Motor neuron (in vitro differentiated cells): ENCODE measurements at regions not wholly inside any gene's neighbourhood (a gene's known extent, or its start where the extent isn't known, plus 50 kb on each side); places are given as distances from the start of the nearest gene placed in this dataset.
A peak's percentile ranks its signal among the peaks of the same experiment; 100 is the strongest.
"Not testable (repeated sequence)": the region's sequence is repeated elsewhere in the genome, so short reads cannot be mapped to it uniquely, and the experiment has no call there.

Source experiments
- ATAC-seq, 8 experiments: fragments of 200-7000 bp; cut with Tn5 transposase; replicated peaks in 6 of 8; 2 replicates each; pipeline ENCODE4 v1.8.0; 2021; ENCODE audit warnings: mild to moderate bottlenecking in 8 of 8, moderate library complexity in 8 of 8
- H3K27ac ChIP-seq, 2 donors: fragments of 250-450 bp; sonication (Bioruptor Pico); 2 replicates each; pipeline ENCODE4 v1.9.0; 2021; ENCODE audit warnings: antibody characterized with exemption in 2 of 2, mild to moderate bottlenecking in 2 of 2, moderate library complexity in 1 of 2
- H3K4me1 ChIP-seq, 2 donors: fragments of 250-450 bp; sonication (Bioruptor Pico); replicated peaks in 1 of 2; 2 replicates each; pipeline ENCODE4 v1.6.1; 2021; ENCODE audit warnings: antibody characterized with exemption in 2 of 2, mild to moderate bottlenecking in 2 of 2, moderate library complexity in 1 of 2
- H3K4me3 ChIP-seq, 5 donors: fragments of 250-450 bp; sonication (Bioruptor Pico); 2 replicates each; pipeline ENCODE4 v1.9.0; 2021; ENCODE audit warnings: antibody characterized with exemption in 5 of 5, mild to moderate bottlenecking in 5 of 5, moderate library complexity in 4 of 5
- WGBS, 10 experiments: fragments of 450-650 bp; shearing (Covaris generic); methylation state at CpG; one replicate each; pipeline ENCODE4 v1.0.0; 2022; 5-methylcytosine and 5-hydroxymethylcytosine counted together
- in situ Hi-C, 9 experiments: fragments of 400-800 bp; cut with MboI; loops; one replicate each; pipeline ENCODE4 v1.15.0; 2021; ENCODE audit warnings: low sequenced_read_pairs in 9 of 9, low pct_unique_long_range_greater_than_20kb in 2 of 9; ENCODE audit not compliant: unreplicated experiment in 9 of 9

GRCh38 chr6:15943423-15943822, 185.5 kb upstream of the MYLIP start:
- in situ Hi-C loops: no loop called here
- no peak for ATAC-seq
- WGBS, 10 experiments: 25 to 100% (median 57%) methylated on average over 2 to 3 of the region's 4 CpGs; no CpG with 5 or more reads in 6 of the 10 experiments
- H3K27ac ChIP-seq: no peak overlapping the region
- no peaks in the 10 kb centered on the region for H3K4me1 ChIP-seq
- no peak overlapping the region for H3K4me3 ChIP-seq

- Histone ChIP-seq H3K4me1 (no peaks in the 10 kb centered on the region), H3K4me3 (no peak overlapping the region), H3K27ac (no peak overlapping the region)
- no peak for ATAC-seq
- in situ Hi-C loops: no loop called here
- WGBS, 10 experiments: 39 to 71% (median 60%) methylated on average over 1 to 2 of the region's 2 CpGs; no CpG with 5 or more reads in 5 of the 10 experiments
These were observed 187.7 kb upstream of the MYLIP start for GRCh38 chr6:15941168-15941567.

GRCh38 chr6:15938107-15938506, 190.8 kb upstream of the MYLIP start:
- in situ Hi-C loops: no loop called here
- Histone ChIP-seq H3K4me1 (no peaks in the 10 kb centered on the region), H3K27ac (no peak overlapping the region), H3K4me3 (no peak overlapping the region)
- no peak for ATAC-seq
- WGBS, 10 experiments: 71 to 100% (median 100%) methylated on average over 1 to 2 of the region's 3 CpGs; no CpG with 5 or more reads in 4 of the 10 experiments

- ATAC-seq: no peak
- H3K4me1 ChIP-seq: no peaks in the 10 kb centered on the region
- in situ Hi-C loops: no loop called here
- H3K27ac ChIP-seq: no peak overlapping the region
- WGBS, 10 experiments: 75 to 100% (median 96%) methylated on average over 1 to 3 of the region's 3 CpGs; no CpG with 5 or more reads in 3 of the 10 experiments
- no peak overlapping the region for H3K4me3 ChIP-seq
These were observed 191.3 kb upstream of the MYLIP start for GRCh38 chr6:15937602-15938001.

- ATAC-seq: no peak
- Histone ChIP-seq H3K4me1 (no peaks in the 10 kb centered on the region), H3K27ac (no peak overlapping the region), H3K4me3 (no peak overlapping the region)
- WGBS, 10 experiments: 0 to 100% (median 48%) methylated on average over 1 of the region's 1 CpG; no CpG with 5 or more reads in 4 of the 10 experiments
- in situ Hi-C loops: no loop called here
These were observed 192.4 kb upstream of the MYLIP start for GRCh38 chr6:15936503-15936902.

- no peak for ATAC-seq
- no peak overlapping the region for H3K4me3 ChIP-seq
- WGBS, 10 experiments: 80 to 100% methylated on average over 1 of the region's 1 CpG; no CpG with 5 or more reads in 8 of the 10 experiments
- H3K4me1 ChIP-seq: no peaks in the 10 kb centered on the region
- in situ Hi-C loops: no loop called here
- H3K27ac ChIP-seq: no peak overlapping the region
These were observed 193.2 kb upstream of the MYLIP start for GRCh38 chr6:15935661-15936060.

DNA sequence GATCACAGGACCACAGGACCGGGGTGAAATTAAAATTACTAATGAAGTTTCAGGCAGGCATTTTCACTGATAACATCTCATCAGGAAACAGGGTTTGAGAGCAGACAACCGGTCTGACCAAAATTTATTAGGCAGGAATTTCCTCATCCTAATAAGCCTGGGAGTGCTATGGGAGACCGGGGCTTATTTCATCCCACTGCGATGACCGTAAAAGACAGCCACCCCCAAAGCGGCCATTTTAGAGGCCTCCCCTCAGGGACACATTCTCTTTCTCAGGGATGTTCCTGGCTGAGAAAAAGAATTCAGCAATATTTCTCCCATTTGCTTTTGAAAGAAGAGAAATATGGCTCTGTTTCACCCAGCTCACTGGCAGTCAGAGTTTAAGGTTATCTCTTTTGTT, 197.2 kb upstream of the MYLIP start:
- ATAC-seq, H3K4me1 ChIP-seq, in situ Hi-C loops, H3K27ac ChIP-seq, H3K4me3 ChIP-seq: not testable (repeated sequence)
- WGBS, 10 experiments: 80 to 100% (median 90%) methylated on average over 1 to 6 of the region's 6 CpGs; no CpG with 5 or more reads in 3 of the 10 experiments

DNA sequence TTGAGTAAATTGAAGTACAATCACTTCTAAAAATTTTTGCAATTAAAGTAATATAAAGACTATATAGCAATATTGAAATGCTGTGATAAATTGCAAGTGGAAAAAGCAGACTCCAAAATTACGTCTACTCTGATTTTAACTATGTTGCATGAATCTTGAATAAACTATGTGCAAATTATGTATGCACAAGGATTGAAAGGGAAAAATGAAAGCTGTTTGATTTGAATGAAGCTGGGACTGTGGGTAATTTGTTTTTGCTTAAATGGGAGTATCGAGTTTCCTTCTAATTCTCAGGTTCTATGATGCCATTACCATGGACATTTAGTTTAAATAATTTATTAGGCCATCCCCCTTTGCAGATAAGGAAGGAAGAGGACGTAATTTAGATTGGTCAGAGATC, 198.7 kb upstream of the MYLIP start:
- Histone ChIP-seq H3K4me1 (no peaks in the 10 kb centered on the region), H3K4me3 (no peak overlapping the region), H3K27ac (no peak overlapping the region)
- WGBS, 10 experiments: 7 to 100% (median 78%) methylated on average over 1 to 3 of the region's 3 CpGs
- in situ Hi-C loops: no loop called here
- ATAC-seq: peak in 3 of 8 experiments; percentile 82 to 94 (median 94)

DNA sequence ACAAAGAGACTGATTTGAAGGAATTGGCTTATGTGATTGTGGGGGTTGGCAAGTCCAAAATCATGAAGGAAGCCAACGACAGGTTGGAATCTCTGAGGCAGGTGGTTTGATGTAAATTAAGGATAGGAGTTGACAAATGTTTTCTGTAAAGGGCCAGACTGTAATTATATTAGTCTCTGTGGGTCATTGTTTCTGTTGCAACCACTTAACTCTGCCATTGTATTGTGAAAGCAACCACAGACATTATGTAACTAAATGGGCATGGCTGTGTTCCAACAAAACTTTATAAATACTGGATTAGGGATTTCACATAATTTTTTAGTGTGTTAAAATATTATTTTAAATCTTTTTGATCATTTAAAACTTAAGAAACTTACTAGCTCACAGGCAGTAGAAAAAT, 199.2 kb upstream of the MYLIP start:
- Histone ChIP-seq H3K4me3 (no peak overlapping the region), H3K4me1 (no peaks in the 10 kb centered on the region), H3K27ac (no peak overlapping the region)
- in situ Hi-C loops: no loop called here
- WGBS, 10 experiments: 25 to 100% (median 100%) methylated on average over 1 of the region's 1 CpG; no CpG with 5 or more reads in 5 of the 10 experiments
- ATAC-seq: no peak

- 50 to 100% (median 69%) methylated on average over 1 to 2 of the region's 2 CpGs; no CpG with 5 or more reads in 2 of the 10 experiments for WGBS, 10 experiments
- no peak overlapping the region for H3K27ac ChIP-seq
- no peak for ATAC-seq
- H3K4me3 ChIP-seq: no peak overlapping the region
- in situ Hi-C loops: no loop called here
- H3K4me1 ChIP-seq: no peaks in the 10 kb centered on the region
These were observed 201.2 kb upstream of the MYLIP start for GRCh38 chr6:15927531-15928225.

DNA sequence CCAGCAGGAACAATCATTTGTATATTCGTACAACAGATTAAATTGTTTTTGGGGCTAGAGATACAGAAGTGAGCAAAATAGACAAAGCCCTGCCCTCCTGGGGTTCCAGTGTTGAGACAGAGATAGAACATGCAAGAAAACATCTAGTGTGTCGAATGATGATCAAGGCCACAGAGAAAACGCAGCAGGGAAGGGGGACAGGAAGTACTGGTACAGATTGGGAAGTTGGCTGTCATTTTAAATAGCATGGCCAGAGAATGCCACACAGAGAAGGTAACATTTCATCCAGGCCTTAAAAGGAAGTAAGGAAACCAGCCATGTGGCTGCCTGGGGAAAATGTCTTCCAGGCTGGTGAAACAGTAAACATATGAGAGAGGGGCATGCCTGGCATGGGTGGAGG, 202.6 kb upstream of the MYLIP start:
- Histone ChIP-seq H3K27ac (no peak overlapping the region), H3K4me3 (no peak overlapping the region), H3K4me1 (no peaks in the 10 kb centered on the region)
- in situ Hi-C loops: no loop called here
- ATAC-seq: no peak
- 60 to 100% (median 86%) methylated on average over 1 to 3 of the region's 3 CpGs; no CpG with 5 or more reads in 2 of the 10 experiments for WGBS, 10 experiments

- ATAC-seq: no peak
- Histone ChIP-seq H3K27ac (no peak overlapping the region), H3K4me3 (no peak overlapping the region), H3K4me1 (no peaks in the 10 kb centered on the region)
- in situ Hi-C loops: no loop called here
These were observed 204.0 kb upstream of the MYLIP start for GRCh38 chr6:15924893-15925292.

GRCh38 chr6:15922510-15923250, 206.2 kb upstream of the MYLIP start:
- no peak overlapping the region for H3K4me3 ChIP-seq
- in situ Hi-C loops: no loop called here
- H3K4me1 ChIP-seq: peaks cover 4 to 8% of the 10 kb centered on the region in 2 donors
- H3K27ac ChIP-seq: no peak overlapping the region
- 47 to 100% (median 88%) methylated on average over 1 to 6 of the region's 7 CpGs; no CpG with 5 or more reads in 2 of the 10 experiments for WGBS, 10 experiments
- ATAC-seq: no peak
